Epithelial cell of proximal tubule (primary cell): ENCODE measurements at regions not wholly inside any gene's neighbourhood (a gene's known extent, or its start where the extent isn't known, plus 50 kb on each side); places are given as distances from the start of the nearest gene placed in this dataset.

Source experiments
- DNase-seq: peaks from one replicate; pipeline ENCODE4 v3.0.0-alpha.2; 2011; ENCODE audit warnings: low read depth
- H3K4me3 ChIP-seq: 2 replicates; pipeline ENCODE4 v1.5.1; 2011; ENCODE audit warnings: low read depth, mild to moderate bottlenecking, low read length
- CTCF ChIP-seq: conservative IDR thresholded peaks from 2 replicates; pipeline ENCODE4 v1.5.1; 2012; ENCODE audit warnings: low read depth, mild to moderate bottlenecking, low read length

- TF ChIP-seq CTCF: no peak
- H3K4me3 ChIP-seq: no peak overlapping the region
- DNase-seq: no peak
Measured at GRCh38 chr21:16590186-16590585, 860.4 kb downstream of the USP25 start.

GRCh38 chr21:16590641-16591292 lies 861.0 kb downstream of the USP25 start:
- DNase-seq: no peak
- no peak for TF ChIP-seq CTCF
- no peak overlapping the region for H3K4me3 ChIP-seq

DNA sequence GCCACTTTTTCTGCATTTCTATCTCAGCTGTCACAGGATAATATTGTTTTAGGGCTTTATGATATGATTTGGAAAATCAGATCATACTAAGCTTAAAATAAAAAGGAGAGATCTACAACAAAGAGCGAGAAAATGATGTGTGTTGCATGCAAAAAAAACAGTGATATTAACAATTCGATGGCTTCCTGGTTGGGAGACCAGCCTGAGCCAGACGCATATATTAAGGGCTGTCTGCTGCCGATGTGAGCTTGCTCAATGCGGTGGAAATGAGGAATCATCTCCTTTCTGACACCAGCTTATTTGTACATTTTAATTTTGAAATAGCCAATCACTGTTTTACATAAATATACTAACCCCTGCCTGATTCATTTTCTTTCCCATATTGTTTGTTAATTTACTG lies 862.6 kb downstream of the USP25 start:
- DNase-seq: no peak
- no peak overlapping the region for H3K4me3 ChIP-seq
- no peak for TF ChIP-seq CTCF

DNA sequence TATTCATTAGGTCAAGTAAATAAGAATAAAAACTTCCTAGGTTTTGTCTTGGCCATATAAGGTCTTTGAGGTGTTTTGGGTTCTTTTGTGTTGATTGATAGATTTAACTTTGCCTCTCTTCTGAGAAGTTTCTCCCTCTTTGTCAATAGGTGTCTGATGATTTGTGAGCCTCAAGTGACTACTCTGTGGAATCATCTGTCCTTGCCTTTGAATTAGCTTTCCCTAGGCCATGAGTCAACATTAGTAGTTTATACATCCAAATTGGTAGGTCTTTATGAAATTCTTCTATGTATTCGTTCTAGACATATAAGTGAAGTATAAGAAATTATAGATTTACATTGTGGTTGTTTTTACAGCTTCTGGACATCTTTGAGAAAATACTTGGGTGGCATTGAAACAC lies 864.4 kb downstream of the USP25 start:
- no peak overlapping the region for H3K4me3 ChIP-seq
- DNase-seq: no peak
- TF ChIP-seq CTCF: no peak

GRCh38 chr21:16596369-16596768 lies 866.6 kb downstream of the USP25 start:
- no peak for TF ChIP-seq CTCF
- no peak overlapping the region for H3K4me3 ChIP-seq
- DNase-seq: no peak

DNA sequence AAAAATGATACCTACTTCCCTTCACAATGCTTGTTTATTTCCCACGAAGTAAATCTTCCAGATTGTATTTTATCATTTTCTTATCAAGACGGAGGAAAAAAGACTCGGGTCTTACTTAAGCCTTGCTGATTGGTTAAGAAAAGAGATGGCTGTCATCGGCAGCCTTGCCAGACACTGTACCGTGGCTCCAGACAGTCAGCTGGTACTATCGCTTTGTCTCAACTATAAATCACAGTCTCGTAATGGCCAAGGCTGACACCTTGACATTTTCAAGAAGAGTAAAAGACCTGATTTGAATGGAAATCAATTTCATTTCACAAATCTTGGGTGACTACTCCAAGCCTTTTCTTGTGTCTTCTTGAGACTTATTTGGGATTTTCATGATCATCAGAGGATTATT lies 868.0 kb downstream of the USP25 start:
- H3K4me3 ChIP-seq: no peak overlapping the region
- TF ChIP-seq CTCF: no peak
- no peak for DNase-seq

GRCh38 chr21:16605597-16605996 lies 875.8 kb downstream of the USP25 start:
- H3K4me3 ChIP-seq: no peak overlapping the region
- no peak for DNase-seq
- TF ChIP-seq CTCF: no peak
